ENCODE measurements at regions not wholly inside any gene's neighbourhood (a gene's known extent, or its start where the extent isn't known, plus 50 kb on each side); places are given as distances from the start of the nearest gene placed in this dataset.

- TF ChIP-seq CREB1 (CRISPR knock-in tag; IDR thresholded peaks at IDR 0.05; ENCODE audit: low read depth): no peak
- TF ChIP-seq, protein P1, sequence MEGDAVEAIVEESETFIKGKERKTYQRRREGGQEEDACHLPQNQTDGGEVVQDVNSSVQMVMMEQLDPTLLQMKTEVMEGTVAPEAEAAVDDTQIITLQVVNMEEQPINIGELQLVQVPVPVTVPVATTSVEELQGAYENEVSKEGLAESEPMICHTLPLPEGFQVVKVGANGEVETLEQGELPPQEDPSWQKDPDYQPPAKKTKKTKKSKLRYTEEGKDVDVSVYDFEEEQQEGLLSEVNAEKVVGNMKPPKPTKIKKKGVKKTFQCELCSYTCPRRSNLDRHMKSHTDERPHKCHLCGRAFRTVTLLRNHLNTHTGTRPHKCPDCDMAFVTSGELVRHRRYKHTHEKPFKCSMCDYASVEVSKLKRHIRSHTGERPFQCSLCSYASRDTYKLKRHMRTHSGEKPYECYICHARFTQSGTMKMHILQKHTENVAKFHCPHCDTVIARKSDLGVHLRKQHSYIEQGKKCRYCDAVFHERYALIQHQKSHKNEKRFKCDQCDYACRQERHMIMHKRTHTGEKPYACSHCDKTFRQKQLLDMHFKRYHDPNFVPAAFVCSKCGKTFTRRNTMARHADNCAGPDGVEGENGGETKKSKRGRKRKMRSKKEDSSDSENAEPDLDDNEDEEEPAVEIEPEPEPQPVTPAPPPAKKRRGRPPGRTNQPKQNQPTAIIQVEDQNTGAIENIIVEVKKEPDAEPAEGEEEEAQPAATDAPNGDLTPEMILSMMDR (conservative IDR thresholded peaks at IDR 0.05; ENCODE audit: low read depth in 2 of 2): no peak
These were observed 123.4 kb upstream of the GUCY1A1 start for GRCh38 chr4:155543126-155543765.

All from GM23338 (cell line).